Heart right ventricle (tissue), 16 donors: ENCODE measurements at regions not wholly inside any gene's neighbourhood (a gene's known extent, or its start where the extent isn't known, plus 50 kb on each side); places are given as distances from the start of the nearest gene placed in this dataset.
A peak's percentile ranks its signal among the peaks of the same experiment; 100 is the strongest.

Experiments
- ATAC-seq, 8 donors: fragments of 200-7000 bp; cut with Tn5 transposase; one replicate each; pipeline ENCODE4 v1.9.1; 2020; ENCODE audit warnings: mild to moderate bottlenecking in 8 of 8, moderate library complexity in 8 of 8, moderate number of reproducible peaks in 1 of 8
- DNase-seq, 2 donors: peaks; one replicate each; pipeline ENCODE4 v3.0.0-alpha.2; 2020
- H3K27ac ChIP-seq, 10 donors: fragments of 200-600 bp; sonication (generic) in 2 of 10; one replicate each; pipeline versions ENCODE4 v1.5.0 to v1.8.0; 2020 to 2022; ENCODE audit warnings: mild to moderate bottlenecking in 3 of 10
- H3K27me3 ChIP-seq, 7 donors: fragments of 200-600 bp; one replicate each; pipeline ENCODE4 v1.8.0; 2021 to 2022; ENCODE audit warnings: mild to moderate bottlenecking in 2 of 7
- H3K36me3 ChIP-seq, 9 donors: fragments of 200-600 bp; sonication (generic) in 1 of 9; one replicate each; pipeline versions ENCODE4 v1.5.0 to v1.8.0; 2020 to 2022; ENCODE audit warnings: mild to moderate bottlenecking in 2 of 9
- H3K4me1 ChIP-seq, 9 donors: fragments of 200-600 bp; sonication (generic) in 1 of 9; one replicate each; pipeline versions ENCODE4 v1.5.0 to v1.8.0; 2020 to 2022; ENCODE audit warnings: mild to moderate bottlenecking in 4 of 9
- H3K4me3 ChIP-seq, 10 donors: fragments of 200-600 bp; sonication (generic) in 2 of 10; one replicate each; pipeline versions ENCODE4 v1.5.0 to v1.8.0; 2020 to 2022; ENCODE audit warnings: mild to moderate bottlenecking in 7 of 10, moderate library complexity in 2 of 10
- H3K9me3 ChIP-seq, 11 donors: fragments of 200-600 bp in 10 of 11; sonication (generic) in 2 of 11; one replicate each; pipeline versions ENCODE4 v1.5.0 to v1.8.0; 2013 to 2022; ENCODE audit warnings: mild to moderate bottlenecking in 2 of 11, control low read depth in 1 of 11, moderate library complexity in 1 of 11
- WGBS, 2 donors: extraction: QIAGEN DNeasy Blood & Tissue Kit; methylation state at CpG; one replicate each; pipeline ENCODE4 v1.1.7; 2013; ENCODE audit warnings: inconsistent platforms in 1 of 2; 5-methylcytosine and 5-hydroxymethylcytosine counted together
- intact Hi-C, 10 donors: fragments of 100-400 bp; cut with DNase I; formaldehyde crosslinking; loops; one replicate each; pipeline versions ENCODE4 v1.11.1 to v1.14.2; 2022
- TF ChIP-seq, protein P1 (sequence below), 9 donors: fragments of 200-600 bp; sonication (generic) in 2 of 9; IDR thresholded peaks; one replicate each; pipeline versions ENCODE4 v1.5.0 to v1.8.0; 2021 to 2022; ENCODE audit warnings: antibody characterized with exemption in 9 of 9, mild to moderate bottlenecking in 5 of 9, moderate library complexity in 1 of 9
- donor health status: Arrhythmogenic right ventricular cardiomyopathy.
- donor health status: ischemic (EF 13 %, LVEDD 7.1; RV severe dilation, severe dysfunction).
- donor health status: healthy with polysubstance abuse.
- donor health status: DM: no; HTN: yes; CAD: no.
- donor health status: DM: no; HTN: no; CAD: no.
- donor health status: ischemic (EF 25% LVEDD 6.9; RV normal size, moderate dysfunction).
- donor health status: ischemic (EF 25% LVEDD 5.7; RV mildly dilated, moderate dysfunction).
- donor health status: healthy.
- donor health status: DM: yes; HTN: yes; CAD: no.
- donor health status: Ischemic cardiomyopathy.
- donor health status: ischemic (EF 35%, LVEDD 5.7; RV mildly dilated, moderate dysfunction).
- donor health status: nonischemic (EF 11% LVEDD 7.7; RV severe dilation, severe dysfunction).
- donor health status: DM: yes; HTN: yes; CAD: no.
- donor health status: PGD.
- donor health status: ischemic (EF 29% LVEDD 5.4; RV normal size, mild dysfunction).
- donor health status: nonischemic (EF 23%, LVEDD 6.1; RV moderate dilation, normal function).

DNA sequence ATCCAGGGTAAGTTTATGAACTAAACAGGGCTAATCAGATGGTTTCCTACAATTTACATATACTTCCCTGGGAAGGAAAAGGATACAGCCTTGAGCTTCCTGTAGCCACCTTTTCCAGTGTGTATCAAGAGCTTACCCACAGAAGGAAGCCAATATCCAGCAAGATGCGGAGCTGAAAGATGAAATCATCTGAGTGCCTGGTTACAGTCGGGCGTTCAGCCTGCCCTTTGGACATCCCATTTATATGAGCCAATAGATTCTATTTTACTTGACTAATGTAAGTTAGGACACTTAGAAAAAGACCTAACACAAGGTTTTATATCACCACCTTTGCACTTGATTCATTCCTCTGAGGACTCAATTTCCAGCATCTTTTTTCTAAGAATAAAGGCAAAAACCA lies 108.2 kb downstream of the UCHL5 start:
- Histone ChIP-seq H3K27me3 (no peaks in the 10 kb centered on the region), H3K9me3 (no peaks in the 10 kb centered on the region), H3K36me3 (no peaks in the 10 kb centered on the region), H3K4me3 (no peak overlapping the region), H3K27ac (no peak overlapping the region), H3K4me1 (peaks cover 0 to 20% (median 0%) of the 10 kb centered on the region in 9 donors)
- ATAC-seq = no peak
- intact Hi-C loops = no loop called here
- DNase-seq = no peak
- 72 to 89% methylated on average over 3 of the region's 3 CpGs for WGBS, 2 donors
- TF ChIP-seq, protein P1, sequence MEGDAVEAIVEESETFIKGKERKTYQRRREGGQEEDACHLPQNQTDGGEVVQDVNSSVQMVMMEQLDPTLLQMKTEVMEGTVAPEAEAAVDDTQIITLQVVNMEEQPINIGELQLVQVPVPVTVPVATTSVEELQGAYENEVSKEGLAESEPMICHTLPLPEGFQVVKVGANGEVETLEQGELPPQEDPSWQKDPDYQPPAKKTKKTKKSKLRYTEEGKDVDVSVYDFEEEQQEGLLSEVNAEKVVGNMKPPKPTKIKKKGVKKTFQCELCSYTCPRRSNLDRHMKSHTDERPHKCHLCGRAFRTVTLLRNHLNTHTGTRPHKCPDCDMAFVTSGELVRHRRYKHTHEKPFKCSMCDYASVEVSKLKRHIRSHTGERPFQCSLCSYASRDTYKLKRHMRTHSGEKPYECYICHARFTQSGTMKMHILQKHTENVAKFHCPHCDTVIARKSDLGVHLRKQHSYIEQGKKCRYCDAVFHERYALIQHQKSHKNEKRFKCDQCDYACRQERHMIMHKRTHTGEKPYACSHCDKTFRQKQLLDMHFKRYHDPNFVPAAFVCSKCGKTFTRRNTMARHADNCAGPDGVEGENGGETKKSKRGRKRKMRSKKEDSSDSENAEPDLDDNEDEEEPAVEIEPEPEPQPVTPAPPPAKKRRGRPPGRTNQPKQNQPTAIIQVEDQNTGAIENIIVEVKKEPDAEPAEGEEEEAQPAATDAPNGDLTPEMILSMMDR (IDR thresholded peaks at IDR 0.05) = no peak

DNA sequence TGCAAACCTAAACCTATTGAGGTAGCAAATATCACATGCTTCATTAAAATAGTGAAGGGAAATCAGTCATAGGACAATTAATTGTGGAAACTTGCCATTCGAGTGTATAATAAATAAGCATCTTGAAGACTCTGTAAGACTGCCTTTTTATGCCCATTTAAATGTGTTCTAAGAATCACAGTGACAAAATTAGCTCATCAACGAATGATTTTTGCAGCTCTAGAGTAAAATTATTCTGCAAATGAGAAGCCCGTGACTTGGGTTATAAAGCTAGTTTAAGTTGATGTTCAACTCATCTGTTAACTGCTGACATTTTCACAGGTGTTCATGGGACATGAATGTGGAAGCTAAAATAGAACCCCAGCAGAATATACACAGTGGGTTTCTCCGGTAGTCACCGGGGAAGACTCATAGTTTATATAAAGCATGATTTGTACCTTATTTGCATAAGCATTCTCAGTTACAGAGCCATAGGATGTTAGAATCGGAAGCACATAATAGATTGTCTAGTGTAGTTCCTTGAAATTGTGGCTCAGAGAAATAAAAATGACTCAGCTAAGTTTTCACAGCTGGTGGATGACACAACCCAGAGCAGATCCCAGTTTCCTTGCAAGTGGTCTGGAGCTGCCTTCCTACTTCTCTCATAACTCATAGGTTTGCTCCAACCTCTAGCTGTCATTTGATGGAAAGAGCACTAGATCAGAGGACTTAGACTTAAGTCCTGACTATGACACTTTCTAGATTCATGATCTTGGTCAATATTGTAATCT lies 107.3 kb downstream of the UCHL5 start:
- peak overlapping the region in 2 of 10 donors; percentile 3 to 36 for H3K27ac ChIP-seq
- TF ChIP-seq, protein P1 (IDR thresholded peaks at IDR 0.05) = no peak
- no peak overlapping the region for H3K4me3 ChIP-seq
- peaks cover 0 to 20% (median 0%) of the 10 kb centered on the region in 9 donors for H3K4me1 ChIP-seq
- intact Hi-C loops = no loop called here
- WGBS, 2 donors = 69 to 81% methylated on average over 6 of the region's 6 CpGs
- ATAC-seq (peak in 6 of 8 donors; percentile 57 to 88 (median 74)), DNase-seq (peak in 1 of 2 donors; percentile 17)
- H3K27me3 ChIP-seq = no peaks in the 10 kb centered on the region
- H3K36me3 ChIP-seq = no peaks in the 10 kb centered on the region
- H3K9me3 ChIP-seq = no peaks in the 10 kb centered on the region

DNA sequence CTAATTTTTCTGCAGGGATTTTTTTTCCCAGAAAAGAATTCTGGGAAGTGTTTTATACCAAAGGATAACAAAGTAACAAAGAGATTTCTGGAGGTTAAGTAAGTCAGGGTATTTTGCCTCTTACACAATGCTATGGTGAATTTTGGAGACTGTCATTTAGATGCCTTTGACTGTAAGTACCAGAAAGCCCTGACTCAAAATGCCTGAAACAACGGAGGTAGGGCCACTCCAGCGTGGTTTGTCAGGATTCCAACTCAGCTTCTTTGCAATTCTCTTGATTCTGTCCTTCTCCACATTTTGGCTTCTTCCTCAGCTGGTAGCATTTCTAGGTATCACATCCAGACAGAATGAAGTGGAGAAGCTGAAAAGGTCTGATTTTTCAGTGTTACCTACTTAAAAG lies 106.5 kb downstream of the UCHL5 start:
- intact Hi-C loops = no loop called here
- Histone ChIP-seq H3K27ac (peak overlapping the region in 1 of 10 donors; percentile 6), H3K27me3 (no peaks in the 10 kb centered on the region), H3K4me1 (peaks cover 0 to 20% (median 0%) of the 10 kb centered on the region in 9 donors), H3K36me3 (no peaks in the 10 kb centered on the region), H3K9me3 (no peaks in the 10 kb centered on the region), H3K4me3 (no peak overlapping the region)
- WGBS, 2 donors = 78 to 92% methylated on average over 2 of the region's 2 CpGs
- no peak for DNase-seq
- ATAC-seq = no peak
- TF ChIP-seq, protein P1 (IDR thresholded peaks at IDR 0.05) = no peak

DNA sequence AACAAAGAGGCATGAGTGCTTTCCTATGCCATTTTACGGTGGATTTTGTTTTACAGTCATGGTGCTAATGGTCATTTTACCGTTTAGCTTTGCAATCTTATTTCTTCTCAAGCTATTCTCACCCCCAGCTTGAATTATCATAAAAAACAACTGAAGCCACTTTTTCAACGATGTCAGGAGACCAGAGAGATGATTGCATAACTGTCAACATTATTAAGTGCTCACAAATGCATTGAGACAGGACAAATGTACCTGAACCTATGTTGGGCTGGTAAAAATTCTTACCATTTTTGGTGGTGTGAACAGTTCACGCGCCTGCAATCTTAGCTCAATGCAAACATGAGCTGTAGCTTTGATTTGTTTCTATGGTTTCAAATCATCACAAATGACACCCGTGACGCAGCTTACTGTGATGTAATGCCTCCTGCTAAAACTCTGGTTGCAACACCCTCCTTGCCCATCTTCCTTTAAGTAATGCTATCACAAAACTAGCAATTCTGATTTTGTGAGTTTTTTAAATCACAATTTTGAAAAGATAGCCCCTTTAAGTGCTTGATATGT lies 104.4 kb downstream of the UCHL5 start:
- H3K36me3 ChIP-seq = no peaks in the 10 kb centered on the region
- no peak overlapping the region for H3K4me3 ChIP-seq
- no peak for DNase-seq
- H3K27ac ChIP-seq = no peak overlapping the region
- H3K9me3 ChIP-seq = no peaks in the 10 kb centered on the region
- 86 to 87% methylated on average over 7 of the region's 7 CpGs for WGBS, 2 donors
- H3K27me3 ChIP-seq = no peaks in the 10 kb centered on the region
- H3K4me1 ChIP-seq = peaks cover 0 to 20% (median 0%) of the 10 kb centered on the region in 9 donors
- intact Hi-C loops = no loop called here
- TF ChIP-seq, protein P1 (IDR thresholded peaks at IDR 0.05) = no peak
- ATAC-seq = no peak
